ENCODE measurements at regions not wholly inside any gene's neighbourhood (a gene's known extent, or its start where the extent isn't known, plus 50 kb on each side); places are given as distances from the start of the nearest gene placed in this dataset.

- Mint-ChIP-seq H3K4me3 (no peak overlapping the region), H3K27ac (no peak overlapping the region), H3K36me3 (ENCODE audit: low read depth) (no peaks in the 10 kb centered on the region), H3K27me3 (no peaks in the 10 kb centered on the region), H3K4me1 (no peaks in the 10 kb centered on the region), H3K9me3 (no peaks in the 10 kb centered on the region)
- DNase-seq = no peak
- intact Hi-C loops (cut with micrococcal nuclease) = no loop called here
Observed at GRCh38 chr4:29900336-29900735, 819.8 kb upstream of the PCDH7 start.

- Mint-ChIP-seq H3K27me3 (no peaks in the 10 kb centered on the region), H3K36me3 (ENCODE audit: low read depth) (no peaks in the 10 kb centered on the region), H3K4me1 (no peaks in the 10 kb centered on the region), H3K27ac (no peak overlapping the region), H3K4me3 (no peak overlapping the region), H3K9me3 (peaks cover 11% of the 10 kb centered on the region)
- no peak for DNase-seq
- intact Hi-C loops (cut with micrococcal nuclease) = no loop called here
Observed at GRCh38 chr4:29908276-29908675, 811.9 kb upstream of the PCDH7 start.

GRCh38 chr4:29927895-29928294, 792.3 kb upstream of the PCDH7 start:
- Mint-ChIP-seq H3K27me3 (no peaks in the 10 kb centered on the region), H3K36me3 (ENCODE audit: low read depth) (no peaks in the 10 kb centered on the region), H3K4me3 (no peak overlapping the region), H3K4me1 (no peaks in the 10 kb centered on the region), H3K27ac (no peak overlapping the region), H3K9me3 (peaks cover 9% of the 10 kb centered on the region)
- DNase-seq = no peak
- intact Hi-C loops (cut with micrococcal nuclease) = no loop called here

- no peaks in the 10 kb centered on the region for H3K27me3 Mint-ChIP-seq
- H3K27ac Mint-ChIP-seq = no peak overlapping the region
- H3K36me3 Mint-ChIP-seq (ENCODE audit: low read depth) = no peaks in the 10 kb centered on the region
- H3K4me1 Mint-ChIP-seq = no peaks in the 10 kb centered on the region
- no peak overlapping the region for H3K4me3 Mint-ChIP-seq
- no peak for DNase-seq
- H3K9me3 Mint-ChIP-seq = no peaks in the 10 kb centered on the region
- intact Hi-C loops (cut with micrococcal nuclease) = no loop called here
Observed at GRCh38 chr4:29948451-29948850, 771.7 kb upstream of the PCDH7 start.

- no peak overlapping the region for H3K27ac Mint-ChIP-seq
Observed at GRCh38 chr4:29948858-29949257, 771.3 kb upstream of the PCDH7 start.

GRCh38 chr4:29966386-29966785, 753.8 kb upstream of the PCDH7 start:
- Mint-ChIP-seq H3K36me3 (ENCODE audit: low read depth) (no peaks in the 10 kb centered on the region), H3K4me1 (no peaks in the 10 kb centered on the region), H3K9me3 (peaks cover 4% of the 10 kb centered on the region), H3K27me3 (no peaks in the 10 kb centered on the region), H3K4me3 (no peak overlapping the region), H3K27ac (no peak overlapping the region)
- intact Hi-C loops (cut with micrococcal nuclease) = no loop called here
- DNase-seq = no peak

More at GRCh38 chr4:29948858-29949257, 771.3 kb upstream of the PCDH7 start:
- Mint-ChIP-seq H3K36me3 (ENCODE audit: low read depth) (no peaks in the 10 kb centered on the region), H3K4me3 (no peak overlapping the region), H3K4me1 (no peaks in the 10 kb centered on the region), H3K9me3 (no peaks in the 10 kb centered on the region), H3K27me3 (no peaks in the 10 kb centered on the region)
- intact Hi-C loops (cut with micrococcal nuclease) = no loop called here
- no peak for DNase-seq

GRCh38 chr4:29970626-29971025, 749.5 kb upstream of the PCDH7 start:
- Mint-ChIP-seq H3K9me3 (peaks cover 7% of the 10 kb centered on the region), H3K27ac (no peak overlapping the region), H3K36me3 (ENCODE audit: low read depth) (no peaks in the 10 kb centered on the region), H3K4me3 (no peak overlapping the region), H3K4me1 (no peaks in the 10 kb centered on the region), H3K27me3 (no peaks in the 10 kb centered on the region)
- intact Hi-C loops (cut with micrococcal nuclease) = no loop called here
- DNase-seq = no peak

- H3K4me3 Mint-ChIP-seq = no peak overlapping the region
- H3K27me3 Mint-ChIP-seq = no peaks in the 10 kb centered on the region
- no peak for DNase-seq
- no peak overlapping the region for H3K27ac Mint-ChIP-seq
- intact Hi-C loops (cut with micrococcal nuclease) = no loop called here
- H3K9me3 Mint-ChIP-seq = peaks cover 8% of the 10 kb centered on the region
- H3K36me3 Mint-ChIP-seq (ENCODE audit: low read depth) = no peaks in the 10 kb centered on the region
- H3K4me1 Mint-ChIP-seq = no peaks in the 10 kb centered on the region
Observed at GRCh38 chr4:29972121-29972520, 748.0 kb upstream of the PCDH7 start.

GRCh38 chr4:29983890-29984289, 736.3 kb upstream of the PCDH7 start:
- intact Hi-C loops (cut with micrococcal nuclease) = no loop called here
- Mint-ChIP-seq H3K4me1 (no peaks in the 10 kb centered on the region), H3K27ac (no peak overlapping the region), H3K9me3 (peaks cover 3% of the 10 kb centered on the region), H3K27me3 (no peaks in the 10 kb centered on the region), H3K36me3 (ENCODE audit: low read depth) (no peaks in the 10 kb centered on the region), H3K4me3 (no peak overlapping the region)
- DNase-seq = no peak

- no peak for DNase-seq
- intact Hi-C loops (cut with micrococcal nuclease) = no loop called here
- Mint-ChIP-seq H3K4me1 (no peaks in the 10 kb centered on the region), H3K4me3 (no peak overlapping the region), H3K36me3 (ENCODE audit: low read depth) (no peaks in the 10 kb centered on the region), H3K9me3 (peaks cover 4% of the 10 kb centered on the region), H3K27me3 (no peaks in the 10 kb centered on the region), H3K27ac (no peak overlapping the region)
Observed at GRCh38 chr4:30001628-30002027, 718.5 kb upstream of the PCDH7 start.

GRCh38 chr4:30002341-30002740, 717.8 kb upstream of the PCDH7 start:
- H3K36me3 Mint-ChIP-seq (ENCODE audit: low read depth) = no peaks in the 10 kb centered on the region
- intact Hi-C loops (cut with micrococcal nuclease) = no loop called here
- no peak overlapping the region for H3K27ac Mint-ChIP-seq
- DNase-seq = no peak
- H3K27me3 Mint-ChIP-seq = no peaks in the 10 kb centered on the region
- no peaks in the 10 kb centered on the region for H3K4me1 Mint-ChIP-seq
- H3K4me3 Mint-ChIP-seq = no peak overlapping the region
- H3K9me3 Mint-ChIP-seq = peaks cover 10% of the 10 kb centered on the region

- peaks cover 8% of the 10 kb centered on the region for H3K9me3 Mint-ChIP-seq
- no peak for DNase-seq
- no peaks in the 10 kb centered on the region for H3K4me1 Mint-ChIP-seq
- no peaks in the 10 kb centered on the region for H3K36me3 Mint-ChIP-seq (ENCODE audit: low read depth)
- H3K4me3 Mint-ChIP-seq = no peak overlapping the region
- H3K27ac Mint-ChIP-seq = no peak overlapping the region
- intact Hi-C loops (cut with micrococcal nuclease) = no loop called here
- H3K27me3 Mint-ChIP-seq = no peaks in the 10 kb centered on the region
Observed at GRCh38 chr4:30005995-30006394, 714.2 kb upstream of the PCDH7 start.

GRCh38 chr4:30024526-30024925, 695.6 kb upstream of the PCDH7 start:
- H3K27me3 Mint-ChIP-seq = no peaks in the 10 kb centered on the region
- H3K27ac Mint-ChIP-seq = no peak overlapping the region
- H3K36me3 Mint-ChIP-seq (ENCODE audit: low read depth) = no peaks in the 10 kb centered on the region
- no peak for DNase-seq
- intact Hi-C loops (cut with micrococcal nuclease) = no loop called here
- no peaks in the 10 kb centered on the region for H3K9me3 Mint-ChIP-seq
- no peak overlapping the region for H3K4me3 Mint-ChIP-seq
- H3K4me1 Mint-ChIP-seq = no peaks in the 10 kb centered on the region

- Mint-ChIP-seq H3K27me3 (no peaks in the 10 kb centered on the region), H3K36me3 (ENCODE audit: low read depth) (no peaks in the 10 kb centered on the region), H3K27ac (no peak overlapping the region), H3K4me1 (no peaks in the 10 kb centered on the region), H3K9me3 (peaks cover 4% of the 10 kb centered on the region), H3K4me3 (no peak overlapping the region)
- intact Hi-C loops (cut with micrococcal nuclease) = no loop called here
- no peak for DNase-seq
Observed at GRCh38 chr4:30028826-30029225, 691.3 kb upstream of the PCDH7 start.

GRCh38 chr4:30056016-30056766, 664.0 kb upstream of the PCDH7 start:
- DNase-seq = no peak
- H3K4me1 Mint-ChIP-seq = no peaks in the 10 kb centered on the region
- H3K36me3 Mint-ChIP-seq (ENCODE audit: low read depth) = no peaks in the 10 kb centered on the region
- H3K4me3 Mint-ChIP-seq = no peak overlapping the region
- peaks cover 6% of the 10 kb centered on the region for H3K9me3 Mint-ChIP-seq
- intact Hi-C loops (cut with micrococcal nuclease) = no loop called here
- H3K27me3 Mint-ChIP-seq = no peaks in the 10 kb centered on the region
- H3K27ac Mint-ChIP-seq = no peak overlapping the region

Measured in activated CD4-positive, alpha-beta T cell treated with anti-CD3 and anti-CD28 coated beads, Interleukin-2, amount 10 ng/mL, durations not matched to agents 24 days and 14 days (primary cell).